ENCODE measurements at regions not wholly inside any gene's neighbourhood (a gene's known extent, or its start where the extent isn't known, plus 50 kb on each side); places are given as distances from the start of the nearest gene placed in this dataset.
A peak's percentile ranks its signal among the peaks of the same experiment; 100 is the strongest.

GRCh38 chr15:60110909-60111308 is 106.8 kb downstream of the FOXB1 start:
- CTCF ChIA-PET: no interaction called here
- no peak for FAIRE-seq
- Histone ChIP-seq H3K27ac (ENCODE audit: control insufficient read depth, insufficient read depth) (no peak overlapping the region), H3K9me3 (replicated peaks; ENCODE audit: control insufficient read depth, insufficient read depth, low read length) (no peaks in the 10 kb centered on the region; the same call in 2 of the 3 replicates), H3K79me2 (ENCODE audit: control insufficient read depth, insufficient read depth, low read length) (no peaks in the 10 kb centered on the region), H3K4me1 (ENCODE audit: control insufficient read depth, insufficient read depth, low read length) (no peaks in the 10 kb centered on the region), H3K27me3 (replicated peaks in 1 of 2; ENCODE audit: control insufficient read depth in 2 of 2, insufficient read depth in 2 of 2, low read length in 1 of 2) (peaks cover 0 to 6% of the 10 kb centered on the region in 2 experiments; a peak in 1 of 4 replicates), H3K36me3 (ENCODE audit: control insufficient read depth in 2 of 2, insufficient read depth in 2 of 2, low read length in 1 of 2) (no peaks in the 10 kb centered on the region), H2AFZ (ENCODE audit: control insufficient read depth, low read depth, low read length) (no peak overlapping the region), H3K4me2 (ENCODE audit: control insufficient read depth, insufficient read depth) (no peak overlapping the region), H3K4me3 (no peak overlapping the region), H4K20me1 (ENCODE audit: control insufficient read depth, insufficient read depth) (no peaks in the 10 kb centered on the region), H3K9ac (ENCODE audit: control insufficient read depth, insufficient read depth, low read length) (no peak overlapping the region)
- POLR2A ChIA-PET: no interaction called here
- no TSS peak for BruUV-seq (replicated peaks)
- SMC1A ChIA-PET (ENCODE audit: uncharacterized antibody, unreplicated experiment): no interaction called here
- 3% methylated on average over 5 of the region's 5 CpGs for WGBS (ENCODE audit: insufficient coverage, insufficient replicate concordance, low lambda C conversion rate, missing lambda C conversion rate)
- intact Hi-C loops (cut with micrococcal nuclease; ENCODE audit: unreplicated experiment) (no loop called here), in situ Hi-C loops (cut with MboI) (no loop called here)
- RAD21 ChIA-PET (ENCODE audit: unreplicated experiment): no interaction called here
- ATAC-seq: peak; percentile 41; the same call in 2 of the 3 replicates
- no peak for DNase-seq (ENCODE audit: low read depth, low spot score)
- TF ChIP-seq, protein P1, sequence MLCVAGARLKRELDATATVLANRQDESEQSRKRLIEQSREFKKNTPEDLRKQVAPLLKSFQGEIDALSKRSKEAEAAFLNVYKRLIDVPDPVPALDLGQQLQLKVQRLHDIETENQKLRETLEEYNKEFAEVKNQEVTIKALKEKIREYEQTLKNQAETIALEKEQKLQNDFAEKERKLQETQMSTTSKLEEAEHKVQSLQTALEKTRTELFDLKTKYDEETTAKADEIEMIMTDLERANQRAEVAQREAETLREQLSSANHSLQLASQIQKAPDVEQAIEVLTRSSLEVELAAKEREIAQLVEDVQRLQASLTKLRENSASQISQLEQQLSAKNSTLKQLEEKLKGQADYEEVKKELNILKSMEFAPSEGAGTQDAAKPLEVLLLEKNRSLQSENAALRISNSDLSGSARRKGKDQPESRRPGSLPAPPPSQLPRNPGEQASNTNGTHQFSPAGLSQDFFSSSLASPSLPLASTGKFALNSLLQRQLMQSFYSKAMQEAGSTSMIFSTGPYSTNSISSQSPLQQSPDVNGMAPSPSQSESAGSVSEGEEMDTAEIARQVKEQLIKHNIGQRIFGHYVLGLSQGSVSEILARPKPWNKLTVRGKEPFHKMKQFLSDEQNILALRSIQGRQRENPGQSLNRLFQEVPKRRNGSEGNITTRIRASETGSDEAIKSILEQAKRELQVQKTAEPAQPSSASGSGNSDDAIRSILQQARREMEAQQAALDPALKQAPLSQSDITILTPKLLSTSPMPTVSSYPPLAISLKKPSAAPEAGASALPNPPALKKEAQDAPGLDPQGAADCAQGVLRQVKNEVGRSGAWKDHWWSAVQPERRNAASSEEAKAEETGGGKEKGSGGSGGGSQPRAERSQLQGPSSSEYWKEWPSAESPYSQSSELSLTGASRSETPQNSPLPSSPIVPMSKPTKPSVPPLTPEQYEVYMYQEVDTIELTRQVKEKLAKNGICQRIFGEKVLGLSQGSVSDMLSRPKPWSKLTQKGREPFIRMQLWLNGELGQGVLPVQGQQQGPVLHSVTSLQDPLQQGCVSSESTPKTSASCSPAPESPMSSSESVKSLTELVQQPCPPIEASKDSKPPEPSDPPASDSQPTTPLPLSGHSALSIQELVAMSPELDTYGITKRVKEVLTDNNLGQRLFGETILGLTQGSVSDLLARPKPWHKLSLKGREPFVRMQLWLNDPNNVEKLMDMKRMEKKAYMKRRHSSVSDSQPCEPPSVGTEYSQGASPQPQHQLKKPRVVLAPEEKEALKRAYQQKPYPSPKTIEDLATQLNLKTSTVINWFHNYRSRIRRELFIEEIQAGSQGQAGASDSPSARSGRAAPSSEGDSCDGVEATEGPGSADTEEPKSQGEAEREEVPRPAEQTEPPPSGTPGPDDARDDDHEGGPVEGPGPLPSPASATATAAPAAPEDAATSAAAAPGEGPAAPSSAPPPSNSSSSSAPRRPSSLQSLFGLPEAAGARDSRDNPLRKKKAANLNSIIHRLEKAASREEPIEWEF (IDR thresholded peaks at IDR 0.05; ENCODE audit: insufficient replicate concordance, low read depth, low read length): no peak
- TF ChIP-seq HSF1 (IDR thresholded peaks at IDR 0.05; ENCODE audit: low read depth, low read length) (no peak), PML (IDR thresholded peaks at IDR 0.05; ENCODE audit: low read length) (no peak), MYC (IDR thresholded peaks at IDR 0.05; ENCODE audit: insufficient read depth, insufficient read length, insufficient replicate concordance, low read length, severe bottlenecking) (no peak), HDAC6 (IDR thresholded peaks at IDR 0.05; ENCODE audit: unreplicated experiment) (no peak), SUZ12 (IDR thresholded peaks at IDR 0.05; ENCODE audit: unreplicated experiment) (no peak), POLR2AphosphoS2 (IDR thresholded peaks at IDR 0.05; ENCODE audit: low read depth, low read length) (no peak), NFIC (IDR thresholded peaks at IDR 0.05; ENCODE audit: low read depth, low read length) (no peak), TARDBP (IDR thresholded peaks at IDR 0.05; ENCODE audit: borderline replicate concordance) (no peak), ASH2L (IDR thresholded peaks at IDR 0.05; ENCODE audit: borderline replicate concordance, low read depth) (no peak), SMAD5 (IDR thresholded peaks at IDR 0.05; ENCODE audit: low read depth) (no peak), CBX3 (IDR thresholded peaks at IDR 0.05; ENCODE audit: borderline replicate concordance, low read depth) (no peak), FOXM1 (IDR thresholded peaks at IDR 0.05; ENCODE audit: low read depth, low read length) (no peak), EGR1 (IDR thresholded peaks at IDR 0.05; ENCODE audit: borderline replicate concordance in 1 of 2, low read depth in 2 of 2, low read length in 2 of 2) (no peak), ZNF207 (IDR thresholded peaks at IDR 0.05; ENCODE audit: borderline replicate concordance) (no peak)
- TF ChIP-seq, protein P2, sequence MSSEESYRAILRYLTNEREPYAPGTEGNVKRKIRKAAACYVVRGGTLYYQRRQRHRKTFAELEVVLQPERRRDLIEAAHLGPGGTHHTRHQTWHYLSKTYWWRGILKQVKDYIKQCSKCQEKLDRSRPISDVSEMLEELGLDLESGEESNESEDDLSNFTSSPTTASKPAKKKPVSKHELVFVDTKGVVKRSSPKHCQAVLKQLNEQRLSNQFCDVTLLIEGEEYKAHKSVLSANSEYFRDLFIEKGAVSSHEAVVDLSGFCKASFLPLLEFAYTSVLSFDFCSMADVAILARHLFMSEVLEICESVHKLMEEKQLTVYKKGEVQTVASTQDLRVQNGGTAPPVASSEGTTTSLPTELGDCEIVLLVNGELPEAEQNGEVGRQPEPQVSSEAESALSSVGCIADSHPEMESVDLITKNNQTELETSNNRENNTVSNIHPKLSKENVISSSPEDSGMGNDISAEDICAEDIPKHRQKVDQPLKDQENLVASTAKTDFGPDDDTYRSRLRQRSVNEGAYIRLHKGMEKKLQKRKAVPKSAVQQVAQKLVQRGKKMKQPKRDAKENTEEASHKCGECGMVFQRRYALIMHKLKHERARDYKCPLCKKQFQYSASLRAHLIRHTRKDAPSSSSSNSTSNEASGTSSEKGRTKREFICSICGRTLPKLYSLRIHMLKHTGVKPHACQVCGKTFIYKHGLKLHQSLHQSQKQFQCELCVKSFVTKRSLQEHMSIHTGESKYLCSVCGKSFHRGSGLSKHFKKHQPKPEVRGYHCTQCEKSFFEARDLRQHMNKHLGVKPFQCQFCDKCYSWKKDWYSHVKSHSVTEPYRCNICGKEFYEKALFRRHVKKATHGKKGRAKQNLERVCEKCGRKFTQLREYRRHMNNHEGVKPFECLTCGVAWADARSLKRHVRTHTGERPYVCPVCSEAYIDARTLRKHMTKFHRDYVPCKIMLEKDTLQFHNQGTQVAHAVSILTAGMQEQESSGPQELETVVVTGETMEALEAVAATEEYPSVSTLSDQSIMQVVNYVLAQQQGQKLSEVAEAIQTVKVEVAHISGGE (CRISPR knock-in tag; IDR thresholded peaks at IDR 0.05): no peak

Data from GM12878 (cell line).